ENCODE measurements at regions not wholly inside any gene's neighbourhood (a gene's known extent, or its start where the extent isn't known, plus 50 kb on each side); places are given as distances from the start of the nearest gene placed in this dataset.

DNA sequence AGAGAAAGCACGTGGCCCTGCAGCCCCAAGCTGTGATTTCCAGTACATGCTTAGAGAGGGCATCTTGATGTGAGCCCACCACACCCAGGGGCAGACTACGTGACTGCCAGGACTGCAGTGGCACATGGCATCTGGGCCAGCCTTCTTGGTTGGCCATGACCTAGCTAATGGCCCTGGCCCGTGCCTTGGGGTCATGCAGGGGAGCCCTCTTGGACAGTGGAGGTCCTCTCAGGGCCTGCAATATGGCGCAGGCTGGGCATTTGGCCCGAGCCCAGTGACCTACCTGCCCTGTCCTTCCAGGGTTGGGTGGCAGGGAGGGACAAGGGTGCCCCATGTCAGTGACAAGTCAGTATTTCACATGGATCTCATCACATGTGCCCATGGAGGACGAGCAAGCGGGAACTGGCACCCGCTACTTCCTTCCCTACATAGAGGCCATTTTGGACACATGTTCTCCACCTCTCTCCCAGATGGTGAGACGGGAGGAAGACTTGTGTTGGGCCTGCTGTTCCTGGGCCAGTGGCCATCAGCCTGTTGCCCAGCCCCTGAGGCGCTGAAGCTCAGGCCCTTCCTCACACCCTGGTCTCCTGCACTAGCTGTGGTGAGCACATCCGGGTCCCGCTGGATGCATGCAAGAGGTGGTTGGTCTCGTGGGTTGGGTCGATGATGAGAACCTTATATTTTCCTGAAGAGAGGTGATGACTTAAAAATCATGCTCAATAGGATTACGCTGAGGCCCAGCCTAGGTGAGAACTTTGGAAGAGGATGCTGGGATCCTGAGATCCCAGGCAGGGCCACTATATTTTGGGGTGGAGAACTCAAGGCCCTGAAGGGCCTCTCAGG is 195.6 kb downstream of the UBE3A start:
- TF ChIP-seq SUZ12 (IDR thresholded peaks at IDR 0.05), result no peak
- no peak for TF ChIP-seq SP1 (IDR thresholded peaks at IDR 0.05)
- TF ChIP-seq ZNF384 (IDR thresholded peaks at IDR 0.05), result no peak
- TF ChIP-seq, protein P1, sequence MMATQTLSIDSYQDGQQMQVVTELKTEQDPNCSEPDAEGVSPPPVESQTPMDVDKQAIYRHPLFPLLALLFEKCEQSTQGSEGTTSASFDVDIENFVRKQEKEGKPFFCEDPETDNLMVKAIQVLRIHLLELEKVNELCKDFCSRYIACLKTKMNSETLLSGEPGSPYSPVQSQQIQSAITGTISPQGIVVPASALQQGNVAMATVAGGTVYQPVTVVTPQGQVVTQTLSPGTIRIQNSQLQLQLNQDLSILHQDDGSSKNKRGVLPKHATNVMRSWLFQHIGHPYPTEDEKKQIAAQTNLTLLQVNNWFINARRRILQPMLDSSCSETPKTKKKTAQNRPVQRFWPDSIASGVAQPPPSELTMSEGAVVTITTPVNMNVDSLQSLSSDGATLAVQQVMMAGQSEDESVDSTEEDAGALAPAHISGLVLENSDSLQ (IDR thresholded peaks at IDR 0.05), result no peak
- TF ChIP-seq L3MBTL2 (conservative IDR thresholded peaks at IDR 0.05), result no peak
- TF ChIP-seq TARDBP (IDR thresholded peaks at IDR 0.05), result no peak
